H1 (cell line): ENCODE measurements at regions not wholly inside any gene's neighbourhood (a gene's known extent, or its start where the extent isn't known, plus 50 kb on each side); places are given as distances from the start of the nearest gene placed in this dataset.

Experiments
- BACH1 ChIP-seq: IDR thresholded peaks from 2 replicates; pipeline ENCODE4 v1.6.1; 2012; ENCODE audit warnings: low read length, improper control_type of control experiment
- BRCA1 ChIP-seq: IDR thresholded peaks from 2 replicates; pipeline ENCODE4 v1.6.1; 2012; ENCODE audit warnings: low read depth, low read length, improper control_type of control experiment
- CHD1 ChIP-seq: IDR thresholded peaks from 2 replicates; pipeline ENCODE4 v1.6.1; 2012; ENCODE audit warnings: low read depth, low read length, improper control_type of control experiment
- CHD2 ChIP-seq: IDR thresholded peaks from 2 replicates; pipeline ENCODE4 v1.6.1; 2012; ENCODE audit warnings: low read length, improper control_type of control experiment
- CREB1 ChIP-seq: IDR thresholded peaks from 2 replicates; pipeline ENCODE4 v1.6.1; 2012; ENCODE audit warnings: inconsistent platforms
- TF ChIP-seq, protein P1 (sequence below): fragments of 300-600 bp; sonication (generic); IDR thresholded peaks from 2 replicates; pipeline ENCODE4 v1.7.1; 2012; ENCODE audit warnings: low read length, moderate library complexity, mild to moderate bottlenecking, inconsistent platforms; ENCODE audit not compliant: insufficient replicate concordance

DNA sequence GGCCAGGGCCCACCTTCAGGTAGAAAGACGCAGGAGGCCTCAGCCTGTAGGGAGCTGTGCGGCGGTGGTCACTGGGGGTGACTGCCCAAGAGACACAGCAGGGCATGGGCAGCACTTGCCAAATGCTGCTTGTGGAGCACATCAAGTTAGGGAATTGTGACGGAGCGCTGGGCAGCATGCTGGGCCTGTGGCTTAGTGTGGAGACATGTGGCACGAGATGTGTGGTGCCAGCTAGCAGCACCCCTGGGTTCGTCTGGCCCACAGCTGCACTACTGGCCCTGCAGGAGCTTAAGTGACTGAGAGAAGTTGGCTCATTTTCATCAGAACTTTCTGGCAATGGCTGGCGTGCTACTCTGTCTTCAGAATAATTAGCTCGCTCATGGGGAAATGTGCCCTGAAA, 213.1 kb upstream of the SYNDIG1 start (continued):
- TF ChIP-seq, protein P1, sequence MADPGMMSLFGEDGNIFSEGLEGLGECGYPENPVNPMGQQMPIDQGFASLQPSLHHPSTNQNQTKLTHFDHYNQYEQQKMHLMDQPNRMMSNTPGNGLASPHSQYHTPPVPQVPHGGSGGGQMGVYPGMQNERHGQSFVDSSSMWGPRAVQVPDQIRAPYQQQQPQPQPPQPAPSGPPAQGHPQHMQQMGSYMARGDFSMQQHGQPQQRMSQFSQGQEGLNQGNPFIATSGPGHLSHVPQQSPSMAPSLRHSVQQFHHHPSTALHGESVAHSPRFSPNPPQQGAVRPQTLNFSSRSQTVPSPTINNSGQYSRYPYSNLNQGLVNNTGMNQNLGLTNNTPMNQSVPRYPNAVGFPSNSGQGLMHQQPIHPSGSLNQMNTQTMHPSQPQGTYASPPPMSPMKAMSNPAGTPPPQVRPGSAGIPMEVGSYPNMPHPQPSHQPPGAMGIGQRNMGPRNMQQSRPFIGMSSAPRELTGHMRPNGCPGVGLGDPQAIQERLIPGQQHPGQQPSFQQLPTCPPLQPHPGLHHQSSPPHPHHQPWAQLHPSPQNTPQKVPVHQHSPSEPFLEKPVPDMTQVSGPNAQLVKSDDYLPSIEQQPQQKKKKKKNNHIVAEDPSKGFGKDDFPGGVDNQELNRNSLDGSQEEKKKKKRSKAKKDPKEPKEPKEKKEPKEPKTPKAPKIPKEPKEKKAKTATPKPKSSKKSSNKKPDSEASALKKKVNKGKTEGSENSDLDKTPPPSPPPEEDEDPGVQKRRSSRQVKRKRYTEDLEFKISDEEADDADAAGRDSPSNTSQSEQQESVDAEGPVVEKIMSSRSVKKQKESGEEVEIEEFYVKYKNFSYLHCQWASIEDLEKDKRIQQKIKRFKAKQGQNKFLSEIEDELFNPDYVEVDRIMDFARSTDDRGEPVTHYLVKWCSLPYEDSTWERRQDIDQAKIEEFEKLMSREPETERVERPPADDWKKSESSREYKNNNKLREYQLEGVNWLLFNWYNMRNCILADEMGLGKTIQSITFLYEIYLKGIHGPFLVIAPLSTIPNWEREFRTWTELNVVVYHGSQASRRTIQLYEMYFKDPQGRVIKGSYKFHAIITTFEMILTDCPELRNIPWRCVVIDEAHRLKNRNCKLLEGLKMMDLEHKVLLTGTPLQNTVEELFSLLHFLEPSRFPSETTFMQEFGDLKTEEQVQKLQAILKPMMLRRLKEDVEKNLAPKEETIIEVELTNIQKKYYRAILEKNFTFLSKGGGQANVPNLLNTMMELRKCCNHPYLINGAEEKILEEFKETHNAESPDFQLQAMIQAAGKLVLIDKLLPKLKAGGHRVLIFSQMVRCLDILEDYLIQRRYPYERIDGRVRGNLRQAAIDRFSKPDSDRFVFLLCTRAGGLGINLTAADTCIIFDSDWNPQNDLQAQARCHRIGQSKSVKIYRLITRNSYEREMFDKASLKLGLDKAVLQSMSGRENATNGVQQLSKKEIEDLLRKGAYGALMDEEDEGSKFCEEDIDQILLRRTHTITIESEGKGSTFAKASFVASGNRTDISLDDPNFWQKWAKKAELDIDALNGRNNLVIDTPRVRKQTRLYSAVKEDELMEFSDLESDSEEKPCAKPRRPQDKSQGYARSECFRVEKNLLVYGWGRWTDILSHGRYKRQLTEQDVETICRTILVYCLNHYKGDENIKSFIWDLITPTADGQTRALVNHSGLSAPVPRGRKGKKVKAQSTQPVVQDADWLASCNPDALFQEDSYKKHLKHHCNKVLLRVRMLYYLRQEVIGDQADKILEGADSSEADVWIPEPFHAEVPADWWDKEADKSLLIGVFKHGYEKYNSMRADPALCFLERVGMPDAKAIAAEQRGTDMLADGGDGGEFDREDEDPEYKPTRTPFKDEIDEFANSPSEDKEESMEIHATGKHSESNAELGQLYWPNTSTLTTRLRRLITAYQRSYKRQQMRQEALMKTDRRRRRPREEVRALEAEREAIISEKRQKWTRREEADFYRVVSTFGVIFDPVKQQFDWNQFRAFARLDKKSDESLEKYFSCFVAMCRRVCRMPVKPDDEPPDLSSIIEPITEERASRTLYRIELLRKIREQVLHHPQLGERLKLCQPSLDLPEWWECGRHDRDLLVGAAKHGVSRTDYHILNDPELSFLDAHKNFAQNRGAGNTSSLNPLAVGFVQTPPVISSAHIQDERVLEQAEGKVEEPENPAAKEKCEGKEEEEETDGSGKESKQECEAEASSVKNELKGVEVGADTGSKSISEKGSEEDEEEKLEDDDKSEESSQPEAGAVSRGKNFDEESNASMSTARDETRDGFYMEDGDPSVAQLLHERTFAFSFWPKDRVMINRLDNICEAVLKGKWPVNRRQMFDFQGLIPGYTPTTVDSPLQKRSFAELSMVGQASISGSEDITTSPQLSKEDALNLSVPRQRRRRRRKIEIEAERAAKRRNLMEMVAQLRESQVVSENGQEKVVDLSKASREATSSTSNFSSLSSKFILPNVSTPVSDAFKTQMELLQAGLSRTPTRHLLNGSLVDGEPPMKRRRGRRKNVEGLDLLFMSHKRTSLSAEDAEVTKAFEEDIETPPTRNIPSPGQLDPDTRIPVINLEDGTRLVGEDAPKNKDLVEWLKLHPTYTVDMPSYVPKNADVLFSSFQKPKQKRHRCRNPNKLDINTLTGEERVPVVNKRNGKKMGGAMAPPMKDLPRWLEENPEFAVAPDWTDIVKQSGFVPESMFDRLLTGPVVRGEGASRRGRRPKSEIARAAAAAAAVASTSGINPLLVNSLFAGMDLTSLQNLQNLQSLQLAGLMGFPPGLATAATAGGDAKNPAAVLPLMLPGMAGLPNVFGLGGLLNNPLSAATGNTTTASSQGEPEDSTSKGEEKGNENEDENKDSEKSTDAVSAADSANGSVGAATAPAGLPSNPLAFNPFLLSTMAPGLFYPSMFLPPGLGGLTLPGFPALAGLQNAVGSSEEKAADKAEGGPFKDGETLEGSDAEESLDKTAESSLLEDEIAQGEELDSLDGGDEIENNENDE, result no peak
- TF ChIP-seq BRCA1 (no peak), CHD1 (no peak), CHD2 (no peak), CREB1 (no peak), BACH1 (no peak)
